HG03060 (cell line): ENCODE measurements at regions not wholly inside any gene's neighbourhood (a gene's known extent, or its start where the extent isn't known, plus 50 kb on each side); places are given as distances from the start of the nearest gene placed in this dataset.

Experiments used
- ATAC-seq: cut with Tn5 transposase; IDR thresholded peaks from one replicate; pipeline ENCODE4 v1.9.1; 2021; ENCODE audit warnings: low read depth, moderate number of reproducible peaks; ENCODE audit not compliant: unreplicated experiment

GRCh38 chr6:4396044-4396443 is 260.7 kb upstream of the ECI2 start:
- ATAC-seq: no peak

- no peak for ATAC-seq
Measured at GRCh38 chr6:4395386-4395785, 260.0 kb upstream of the ECI2 start.

- ATAC-seq: no peak
Measured at GRCh38 chr6:4394786-4395185, 259.4 kb upstream of the ECI2 start.

DNA sequence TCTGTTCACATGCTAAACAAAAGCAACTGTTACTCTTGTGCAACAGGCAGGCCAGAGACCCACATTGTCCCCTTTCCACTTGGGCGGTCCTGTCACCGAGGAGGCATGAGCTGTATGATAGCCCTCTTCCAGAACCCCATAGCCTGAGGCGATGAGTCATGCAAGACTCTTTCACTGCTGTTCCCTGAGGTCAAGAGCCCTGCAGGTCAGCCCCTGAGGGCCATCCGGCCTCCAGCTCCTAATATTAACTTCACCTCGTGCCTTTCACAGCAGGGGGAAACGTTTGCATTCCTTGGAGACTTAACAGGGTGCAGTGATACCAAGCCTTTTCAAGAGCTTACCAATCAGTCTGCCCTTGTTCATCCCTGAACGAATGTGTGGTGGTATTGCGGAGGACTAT is 253.3 kb upstream of the ECI2 start:
- ATAC-seq: no peak

GRCh38 chr6:4384656-4385055 is 249.3 kb upstream of the ECI2 start:
- ATAC-seq: no peak

GRCh38 chr6:4383910-4384638 is 248.7 kb upstream of the ECI2 start:
- no peak for ATAC-seq

- no peak for ATAC-seq
Measured at GRCh38 chr6:4382362-4382853, 247.0 kb upstream of the ECI2 start.

DNA sequence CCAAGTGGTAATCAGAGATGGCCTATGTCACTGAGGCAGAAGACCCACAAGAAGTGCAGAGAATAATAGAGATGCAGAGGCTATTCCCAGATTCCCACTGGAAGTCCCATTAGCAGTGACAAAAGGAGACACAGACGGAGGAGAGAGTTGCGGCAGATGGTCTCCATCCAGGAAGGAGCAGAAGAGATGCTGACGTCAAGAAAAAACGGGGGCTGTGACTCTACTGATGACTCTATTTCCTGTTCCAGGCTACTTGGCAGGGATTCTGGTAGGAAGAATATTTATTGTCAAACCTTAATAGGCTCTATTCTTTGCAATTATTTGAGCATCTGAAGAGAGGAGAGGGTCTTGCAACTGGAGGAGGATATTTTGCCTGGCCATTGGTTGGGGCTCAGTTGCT is 246.0 kb upstream of the ECI2 start:
- no peak for ATAC-seq

DNA sequence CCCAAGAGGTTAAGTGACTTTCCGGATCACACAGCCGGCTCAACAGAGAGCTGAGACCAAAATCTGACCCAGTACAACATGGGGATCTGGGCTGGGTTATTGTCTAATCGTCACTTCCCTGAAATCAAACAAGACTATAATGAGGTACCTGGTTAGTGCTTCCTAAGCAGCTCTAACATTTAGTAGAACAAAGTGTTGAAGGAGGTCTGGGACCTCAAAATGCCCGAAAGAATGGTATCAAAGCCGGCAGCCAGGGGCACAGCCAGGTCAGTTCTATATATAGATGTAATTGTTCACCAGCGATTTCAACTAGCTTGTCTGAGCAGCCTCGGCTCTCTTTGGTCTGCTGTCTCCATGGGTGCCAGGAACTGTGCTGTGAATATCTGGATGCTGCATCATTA is 245.5 kb upstream of the ECI2 start:
- ATAC-seq: no peak

DNA sequence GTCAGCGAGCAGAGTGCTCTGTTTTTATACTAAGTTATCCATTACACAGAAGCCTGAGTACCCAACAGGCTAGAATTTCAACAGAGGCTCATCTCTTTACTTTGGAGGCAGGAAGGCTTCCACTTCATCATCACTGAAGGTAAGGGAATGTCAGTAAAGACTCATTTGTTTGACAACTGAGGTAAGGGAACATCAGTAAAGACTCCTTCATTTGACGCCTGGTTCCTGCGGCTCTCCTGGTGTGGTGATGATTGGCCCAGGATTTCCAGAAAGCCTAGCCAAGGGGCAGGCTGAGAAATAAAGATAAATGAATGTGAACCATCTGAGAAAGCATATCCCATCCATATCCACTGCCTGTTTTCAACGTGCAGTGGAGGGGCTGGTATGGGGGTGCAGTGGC is 244.6 kb upstream of the ECI2 start:
- ATAC-seq: no peak

- no peak for ATAC-seq
Measured at GRCh38 chr6:4378319-4378996, 243.1 kb upstream of the ECI2 start.

DNA sequence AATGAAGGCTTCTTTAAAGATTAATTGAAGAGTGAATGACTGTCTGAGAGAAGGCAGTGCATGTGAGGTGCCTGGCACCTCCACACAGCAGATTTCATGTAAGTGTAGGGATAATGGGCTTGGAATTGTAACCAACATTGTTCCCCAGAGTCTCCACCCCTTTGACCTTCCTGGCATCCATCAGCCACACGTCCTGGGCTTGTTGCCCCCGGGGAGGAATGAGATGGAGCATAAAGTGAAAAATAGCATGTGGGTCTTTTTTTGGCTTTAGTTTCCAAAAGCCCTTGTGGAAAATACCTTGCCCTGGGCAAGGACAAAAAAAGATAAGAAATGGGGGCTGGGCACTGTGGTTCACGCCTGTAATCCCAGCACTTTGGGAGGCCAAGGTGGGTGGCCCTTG is 242.2 kb upstream of the ECI2 start:
- no peak for ATAC-seq

DNA sequence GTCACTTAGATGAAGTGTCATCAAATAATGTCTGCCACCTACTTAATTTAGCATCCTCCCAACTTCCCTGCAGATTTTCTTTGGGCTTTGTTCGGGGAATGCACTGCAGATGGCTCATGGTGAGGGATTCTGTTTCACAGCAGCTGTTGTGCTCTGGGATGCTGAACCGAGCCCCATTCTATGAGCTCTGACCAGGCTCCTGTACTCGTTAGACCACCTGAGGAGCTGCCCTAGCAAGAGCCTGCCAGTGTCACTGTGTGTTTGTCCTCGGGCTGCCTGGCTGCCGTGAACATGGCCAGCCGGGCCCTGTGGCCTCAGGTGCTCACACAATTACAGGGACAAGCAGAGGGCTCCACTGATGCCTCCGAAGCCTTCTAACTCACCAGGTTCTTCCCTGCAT is 238.8 kb upstream of the ECI2 start:
- no peak for ATAC-seq

GRCh38 chr6:4372866-4373265 is 237.5 kb upstream of the ECI2 start:
- no peak for ATAC-seq

DNA sequence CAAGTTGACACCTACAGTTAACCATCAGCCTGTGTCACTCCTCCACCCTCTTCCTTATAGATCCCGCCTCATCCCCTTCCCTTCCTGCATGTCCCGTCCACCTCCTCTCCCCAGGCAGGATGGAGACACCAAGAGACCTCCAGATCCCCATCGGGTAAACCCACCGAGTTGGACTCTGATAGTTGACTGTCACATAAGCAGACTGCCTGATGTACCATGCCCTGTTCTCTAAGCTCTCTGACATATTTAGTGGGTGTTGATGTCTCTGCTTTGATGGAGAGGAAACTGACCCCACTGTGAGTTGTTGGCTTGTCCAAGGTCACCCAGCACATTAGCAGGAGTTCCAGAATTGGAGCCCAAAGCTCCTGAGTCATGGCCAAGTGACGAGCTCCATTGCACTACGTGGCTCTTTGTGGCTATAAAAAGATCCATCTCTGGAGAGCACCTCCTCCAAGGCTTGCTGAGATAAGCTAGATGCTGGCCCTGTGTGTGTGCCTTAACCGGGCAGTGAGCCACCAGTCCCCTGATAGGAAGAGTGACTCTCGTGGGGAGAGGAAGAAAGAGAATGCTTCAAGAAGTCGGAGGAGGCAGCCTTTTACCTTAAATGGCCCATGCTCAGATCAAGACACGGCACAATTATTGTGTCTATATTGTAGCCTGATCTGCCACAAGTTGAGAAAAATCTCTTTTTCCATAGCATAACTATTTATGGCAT is 236.0 kb upstream of the ECI2 start:
- no peak for ATAC-seq

- no peak for ATAC-seq
Measured at GRCh38 chr6:4370066-4370465, 234.7 kb upstream of the ECI2 start.

DNA sequence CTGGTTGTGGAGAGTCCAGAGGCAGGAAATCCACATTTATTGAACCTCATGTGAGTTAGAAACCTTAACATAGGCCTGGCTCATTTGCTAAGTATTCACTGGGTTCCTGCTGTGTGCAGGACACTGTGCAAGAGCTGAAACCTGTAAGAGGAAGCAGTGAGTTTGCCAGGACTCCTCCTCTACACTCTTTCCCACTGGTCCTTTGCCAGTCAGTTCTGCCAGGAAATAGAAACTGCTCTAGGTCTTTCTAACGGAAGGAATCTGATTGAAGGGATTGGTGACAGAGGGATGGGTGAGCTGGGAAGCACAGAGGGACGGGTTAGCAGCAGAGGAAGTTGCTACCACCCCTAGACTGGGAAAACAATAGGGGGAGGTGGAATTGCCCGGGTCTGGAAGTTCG is 234.2 kb upstream of the ECI2 start:
- ATAC-seq: no peak

DNA sequence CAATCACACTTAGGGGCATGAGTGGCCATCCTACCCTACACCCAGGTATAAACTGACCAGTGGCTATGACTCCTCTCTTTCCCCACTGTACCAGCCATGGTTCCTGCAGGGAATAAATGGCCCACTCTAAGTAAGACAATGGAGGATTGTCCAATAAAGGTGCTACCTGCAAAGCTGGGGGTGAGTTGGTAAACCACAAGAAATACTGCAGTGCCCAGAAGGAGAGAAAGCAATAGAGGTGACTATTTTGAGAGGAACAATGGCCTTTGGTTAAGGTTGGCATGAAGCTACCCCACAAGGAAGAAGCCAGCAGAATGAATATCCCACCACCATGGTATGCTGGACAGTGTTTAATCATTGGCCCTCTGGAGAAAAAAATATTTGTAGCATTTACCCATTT is 233.3 kb upstream of the ECI2 start:
- ATAC-seq: no peak

GRCh38 chr6:4367643-4368042 is 232.3 kb upstream of the ECI2 start:
- ATAC-seq: no peak

GRCh38 chr6:4366635-4367395 is 231.4 kb upstream of the ECI2 start:
- no peak for ATAC-seq

- ATAC-seq: no peak
Measured at GRCh38 chr6:4365686-4366085, 230.3 kb upstream of the ECI2 start.
